ENCODE measurements at regions not wholly inside any gene's neighbourhood (a gene's known extent, or its start where the extent isn't known, plus 50 kb on each side); places are given as distances from the start of the nearest gene placed in this dataset.

DNA sequence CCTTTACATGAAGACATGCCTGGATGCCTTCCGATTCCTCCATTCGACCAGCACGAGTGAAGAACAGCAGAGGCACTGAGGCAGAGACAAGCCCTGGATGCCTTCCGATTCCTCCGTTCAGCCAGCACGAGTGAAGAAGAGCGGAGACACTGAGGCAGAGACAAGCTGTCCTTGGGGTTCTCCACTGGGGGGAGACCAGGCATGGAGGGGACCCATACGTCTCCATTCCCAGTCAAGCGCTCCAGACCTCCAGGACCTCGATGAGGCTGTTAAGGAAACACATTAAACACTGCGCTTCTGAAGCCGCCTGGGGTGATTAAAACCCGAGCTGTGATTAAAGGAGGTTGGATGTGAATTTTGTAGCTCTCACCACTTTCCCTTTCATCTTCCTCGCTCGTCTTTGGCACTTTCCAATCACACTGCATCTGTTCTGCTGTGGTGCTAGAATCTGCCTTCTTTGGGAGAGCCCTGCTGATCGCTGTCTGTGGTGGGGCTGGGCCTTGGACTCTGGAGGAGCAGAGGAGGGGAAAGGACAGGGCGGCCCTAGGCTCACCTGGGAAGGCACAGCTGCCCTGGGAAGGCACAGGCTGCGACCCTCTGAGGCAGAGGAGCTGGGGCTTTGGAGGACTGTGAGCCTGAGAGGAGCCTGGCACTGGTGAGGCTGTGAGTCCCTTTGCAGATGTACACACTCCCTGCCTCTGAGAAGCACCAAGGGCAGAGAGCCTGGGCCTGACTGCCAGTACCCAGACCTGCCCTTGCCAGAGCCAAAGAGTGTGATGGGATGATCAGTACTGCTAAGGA is 463.1 kb upstream of the HS6ST1 start:
- no peak overlapping the region for H3K4me3 ChIP-seq (ENCODE audit: low read depth, low read length)
- TF ChIP-seq, protein P1, sequence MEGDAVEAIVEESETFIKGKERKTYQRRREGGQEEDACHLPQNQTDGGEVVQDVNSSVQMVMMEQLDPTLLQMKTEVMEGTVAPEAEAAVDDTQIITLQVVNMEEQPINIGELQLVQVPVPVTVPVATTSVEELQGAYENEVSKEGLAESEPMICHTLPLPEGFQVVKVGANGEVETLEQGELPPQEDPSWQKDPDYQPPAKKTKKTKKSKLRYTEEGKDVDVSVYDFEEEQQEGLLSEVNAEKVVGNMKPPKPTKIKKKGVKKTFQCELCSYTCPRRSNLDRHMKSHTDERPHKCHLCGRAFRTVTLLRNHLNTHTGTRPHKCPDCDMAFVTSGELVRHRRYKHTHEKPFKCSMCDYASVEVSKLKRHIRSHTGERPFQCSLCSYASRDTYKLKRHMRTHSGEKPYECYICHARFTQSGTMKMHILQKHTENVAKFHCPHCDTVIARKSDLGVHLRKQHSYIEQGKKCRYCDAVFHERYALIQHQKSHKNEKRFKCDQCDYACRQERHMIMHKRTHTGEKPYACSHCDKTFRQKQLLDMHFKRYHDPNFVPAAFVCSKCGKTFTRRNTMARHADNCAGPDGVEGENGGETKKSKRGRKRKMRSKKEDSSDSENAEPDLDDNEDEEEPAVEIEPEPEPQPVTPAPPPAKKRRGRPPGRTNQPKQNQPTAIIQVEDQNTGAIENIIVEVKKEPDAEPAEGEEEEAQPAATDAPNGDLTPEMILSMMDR (conservative IDR thresholded peaks at IDR 0.05; ENCODE audit: low read depth, low read length) = no peak
- no peak for DNase-seq (ENCODE audit: low read depth)

DNA sequence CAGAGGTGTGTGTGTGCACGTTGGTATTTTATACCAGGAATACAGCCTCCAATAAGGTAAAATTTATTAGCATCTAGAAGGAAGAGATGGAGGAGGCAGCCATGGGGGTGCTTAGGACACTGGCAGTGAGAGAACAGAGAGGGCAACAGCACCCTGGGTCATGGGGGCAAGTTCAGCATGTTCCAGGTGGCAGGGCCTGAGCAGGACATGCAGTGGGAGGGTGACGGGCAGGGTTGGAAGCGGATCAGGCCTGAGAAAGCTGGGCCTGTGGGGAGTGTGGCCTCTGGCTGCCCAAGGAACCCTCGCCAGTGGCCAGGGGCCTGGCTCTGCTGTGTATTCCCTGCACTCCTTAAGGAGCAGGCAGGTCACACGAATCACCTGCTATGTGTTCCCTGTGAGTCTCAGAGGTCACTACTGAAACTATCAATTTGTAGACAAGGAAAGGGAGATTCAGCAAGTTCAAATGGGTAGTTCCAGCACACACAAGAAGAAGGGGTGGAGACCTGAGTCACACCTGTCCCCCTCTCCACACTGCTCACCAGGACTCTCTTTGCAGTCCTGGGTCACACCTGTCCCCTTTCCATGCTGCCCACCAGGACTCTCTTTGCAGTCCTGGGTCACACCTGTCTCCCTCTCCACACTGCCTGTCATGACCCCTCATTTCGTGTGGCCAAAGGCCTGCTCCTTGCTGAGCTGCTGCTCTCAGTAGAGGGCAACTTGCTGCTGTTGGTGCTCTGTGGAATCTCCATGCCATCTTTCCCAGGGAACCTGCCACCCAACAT is 463.9 kb upstream of the HS6ST1 start:
- no peak for DNase-seq (ENCODE audit: low read depth)
- H3K4me3 ChIP-seq (ENCODE audit: low read depth, low read length) = no peak overlapping the region
- TF ChIP-seq, protein P1 (conservative IDR thresholded peaks at IDR 0.05; ENCODE audit: low read depth, low read length) = no peak

DNA sequence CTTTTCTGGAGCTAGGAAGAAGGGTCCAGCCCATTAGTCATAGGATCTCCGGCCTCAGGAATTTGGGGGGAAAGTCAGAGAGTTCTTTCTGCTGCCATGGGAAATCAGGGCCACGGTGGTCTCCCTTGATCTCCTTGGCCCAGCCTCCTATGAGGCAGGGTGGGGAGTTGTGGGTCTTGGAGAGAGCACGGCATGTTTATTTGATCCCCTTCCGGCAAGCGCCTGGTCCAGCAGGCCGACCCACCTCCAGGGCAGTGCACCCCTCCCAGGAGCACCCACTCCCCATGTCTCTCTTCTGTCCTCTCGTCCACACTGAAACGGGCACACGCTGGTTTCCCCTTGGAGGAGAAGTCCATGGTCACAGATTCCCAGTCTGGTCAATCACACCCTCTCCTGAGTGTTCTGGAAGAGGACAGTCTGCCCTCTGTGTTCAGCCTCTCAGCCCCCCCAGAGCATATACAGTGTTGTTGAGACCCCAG is 464.6 kb upstream of the HS6ST1 start:
- no peak for DNase-seq (ENCODE audit: low read depth)
- TF ChIP-seq, protein P1 (conservative IDR thresholded peaks at IDR 0.05; ENCODE audit: low read depth, low read length) = no peak
- no peak overlapping the region for H3K4me3 ChIP-seq (ENCODE audit: low read depth, low read length)

DNA sequence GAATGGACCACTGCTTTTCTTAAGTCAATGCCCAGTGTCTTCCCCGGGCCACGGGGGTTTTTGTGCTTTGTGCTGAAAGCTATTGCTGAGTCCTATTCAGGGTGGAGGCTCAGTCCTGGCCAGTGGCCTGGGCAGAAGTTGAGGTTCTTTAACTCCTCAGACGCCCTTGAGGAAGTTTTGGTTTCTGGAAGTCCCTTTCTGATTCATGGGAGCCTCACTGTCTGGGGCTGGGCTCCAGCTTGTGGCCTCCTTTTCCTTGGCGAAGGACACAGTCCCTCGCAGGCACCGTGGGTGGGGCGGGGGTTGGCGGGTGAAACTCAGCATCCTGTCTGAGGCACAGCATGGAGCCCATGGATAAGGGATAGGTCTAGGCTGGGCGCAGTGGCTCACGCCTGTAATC is 465.2 kb upstream of the HS6ST1 start:
- no peak overlapping the region for H3K4me3 ChIP-seq (ENCODE audit: low read depth, low read length)
- no peak for DNase-seq (ENCODE audit: low read depth)
- TF ChIP-seq, protein P1 (conservative IDR thresholded peaks at IDR 0.05; ENCODE audit: low read depth, low read length) = no peak

DNA sequence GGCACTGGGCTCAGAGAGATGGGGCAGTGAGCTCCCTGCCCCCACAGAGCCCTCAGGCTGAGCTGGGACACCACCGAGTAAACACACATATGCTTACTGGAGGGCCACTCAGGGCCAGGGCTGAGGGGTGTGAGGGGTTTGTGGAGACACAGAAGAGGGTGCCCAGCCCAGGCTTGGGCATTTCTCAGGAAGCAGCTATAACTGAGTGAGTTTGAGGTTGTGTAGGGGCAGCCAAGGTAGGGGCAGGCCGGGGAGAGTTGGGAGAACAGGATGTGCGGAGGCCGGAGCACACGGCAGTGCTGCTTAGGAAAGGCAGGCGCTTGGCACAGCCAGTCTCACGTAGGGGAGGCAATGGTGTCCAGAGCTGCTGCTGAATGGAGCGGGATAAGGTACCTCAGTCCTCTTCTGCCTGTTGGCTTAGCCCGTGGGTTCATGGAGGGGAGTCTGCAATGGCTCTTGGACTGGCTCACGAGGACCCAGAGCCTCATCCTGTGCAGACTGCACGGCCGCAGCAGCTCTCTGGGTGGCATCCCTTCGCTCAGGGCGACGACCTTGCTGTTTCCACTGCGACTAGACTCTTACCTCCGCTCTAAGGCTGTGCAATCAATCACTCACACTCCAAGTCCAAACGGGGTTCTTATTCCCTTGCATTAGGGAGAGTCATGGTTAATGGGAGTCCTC is 466.1 kb upstream of the HS6ST1 start:
- no peak for DNase-seq (ENCODE audit: low read depth)
- TF ChIP-seq, protein P1 (conservative IDR thresholded peaks at IDR 0.05; ENCODE audit: low read depth, low read length) = no peak

DNA sequence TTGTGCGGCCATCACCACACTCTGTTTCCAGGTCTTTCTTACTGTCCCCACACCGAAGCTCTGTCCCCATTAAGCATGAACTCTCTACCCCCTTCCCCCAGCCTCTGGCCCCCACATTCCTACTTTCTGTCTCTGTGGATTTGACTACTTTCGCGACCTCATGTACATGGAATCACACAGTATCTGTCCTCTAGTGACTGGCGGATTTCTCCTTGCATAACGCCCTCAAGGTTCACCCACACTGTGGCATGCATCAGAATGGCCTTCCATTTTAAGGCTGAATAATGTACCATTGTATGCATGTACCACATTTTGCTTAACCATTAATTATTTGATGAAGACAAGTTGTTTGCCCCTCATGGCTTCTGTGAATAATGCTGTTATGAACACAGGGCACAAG is 467.6 kb upstream of the HS6ST1 start:
- DNase-seq (ENCODE audit: low read depth) = no peak
- TF ChIP-seq, protein P1 (conservative IDR thresholded peaks at IDR 0.05; ENCODE audit: low read depth, low read length) = no peak
- H3K4me3 ChIP-seq (ENCODE audit: low read depth, low read length) = no peak overlapping the region

More for the DNA sequence above, 466.1 kb upstream of the HS6ST1 start:
- H3K4me3 ChIP-seq (ENCODE audit: low read depth, low read length) = no peak overlapping the region
